Breast epithelium (tissue), 3 donors: ENCODE measurements at regions not wholly inside any gene's neighbourhood (a gene's known extent, or its start where the extent isn't known, plus 50 kb on each side); places are given as distances from the start of the nearest gene placed in this dataset.

Experiments used
- CTCF ChIP-seq, 3 donors: fragments of 450-650 bp; IDR thresholded peaks; one replicate each; pipeline ENCODE4 v1.5.1; 2016 to 2017; ENCODE audit warnings: antibody characterized with exemption in 3 of 3, mild to moderate bottlenecking in 3 of 3, moderate library complexity in 3 of 3
- POLR2A ChIP-seq: fragments of 450-650 bp; IDR thresholded peaks from one replicate; pipeline ENCODE4 v1.6.1; 2016; ENCODE audit warnings: antibody characterized with exemption, mild to moderate bottlenecking, moderate library complexity
- POLR2AphosphoS5 ChIP-seq, 3 donors: sonication (generic); formaldehyde crosslinking; IDR thresholded peaks; one replicate each; pipeline ENCODE4 v1.6.1; 2017; ENCODE audit warnings: antibody characterized with exemption in 3 of 3

- TF ChIP-seq POLR2A (no peak), CTCF (IDR thresholded peaks at IDR 0.05) (no peak), POLR2AphosphoS5 (IDR thresholded peaks at IDR 0.05) (no peak)
Observed at GRCh38 chr14:26394150-26394810, 203.6 kb downstream of the NOVA1 start.
